HEK293 (cell line): ENCODE measurements at regions not wholly inside any gene's neighbourhood (a gene's known extent, or its start where the extent isn't known, plus 50 kb on each side); places are given as distances from the start of the nearest gene placed in this dataset.

Experiments
- CTCF ChIA-PET: fragments of 350-600 bp; formaldehyde crosslinking; extraction: SDS; loops from one replicate; lab custom pipeline; 2021; ENCODE audit warnings: antibody characterized with exemption; lab: Yijun Ruan, JAX
- POLR2A ChIA-PET: fragments of 300-600 bp; formaldehyde crosslinking; extraction: SDS; loops from one replicate; lab custom pipeline; 2020; ENCODE audit warnings: antibody characterized with exemption, inconsistent platforms; lab: Yijun Ruan, JAX
- H3K27ac ChIP-seq: fragments of 200-500 bp; sonication (Bioruptor generic); 2 replicates; pipeline ENCODE4 v1.5.1; 2014; ENCODE audit warnings: low read depth, low read length, control low read depth, inconsistent platforms; ENCODE audit errors: extremely low read depth
- H3K36me3 ChIP-seq, 2 experiments: fragments of 200-500 bp in 1 of 2; sonication (Bioruptor generic) in 1 of 2; 1 replicate in 1 of 2; 2 replicates in 1 of 2; pipeline ENCODE4 v1.5.1; 2014 to 2017; ENCODE audit warnings: inconsistent platforms in 2 of 2, low read length in 2 of 2; ENCODE audit not compliant: control insufficient read depth in 2 of 2, insufficient read depth in 1 of 2
- H3K4me1 ChIP-seq: fragments of 200-500 bp; sonication (Bioruptor generic); 2 replicates; pipeline ENCODE4 v1.5.1; 2014; ENCODE audit warnings: mild to moderate bottlenecking, low read length, inconsistent platforms; ENCODE audit not compliant: control insufficient read depth, insufficient read depth
- H3K4me3 ChIP-seq: 2 replicates; pipeline ENCODE4 v1.5.1; 2011; ENCODE audit warnings: low read depth, mild to moderate bottlenecking, control low read depth, low read length, moderate library complexity
- H3K9me3 ChIP-seq: fragments of 200-500 bp; sonication (Bioruptor generic); 2 replicates; pipeline ENCODE4 v1.5.1; 2014; ENCODE audit warnings: low read depth, low read length, inconsistent platforms; ENCODE audit not compliant: control insufficient read depth, insufficient read depth
- HOXA7 ChIP-seq: sonication (generic); formaldehyde crosslinking; IDR thresholded peaks from 2 replicates; pipeline ENCODE4 v1.8.1; 2022; ENCODE audit warnings: missing genetic modification reagents, borderline replicate concordance
- KLF8 ChIP-seq: fragments of 450-650 bp; formaldehyde crosslinking; IDR thresholded peaks from 2 replicates; pipeline ENCODE4 v1.5.1; 2016; ENCODE audit warnings: missing biosample characterization, missing genetic modification characterization
- MZF1 ChIP-seq: fragments of 450-650 bp; formaldehyde crosslinking; IDR thresholded peaks from 2 replicates; pipeline ENCODE4 v1.5.1; 2017; ENCODE audit warnings: missing biosample characterization, missing genetic modification characterization, borderline replicate concordance
- SALL2 ChIP-seq: fragments of 450-650 bp; formaldehyde crosslinking; IDR thresholded peaks from 2 replicates; pipeline ENCODE4 v1.5.0; 2017; ENCODE audit warnings: missing biosample characterization, mild to moderate bottlenecking, missing genetic modification characterization, borderline replicate concordance
- SP2 ChIP-seq: fragments of 450-650 bp; formaldehyde crosslinking; IDR thresholded peaks from 2 replicates; pipeline ENCODE4 v1.5.1; 2016; ENCODE audit warnings: missing biosample characterization, missing genetic modification characterization
- TSHZ1 ChIP-seq: fragments of 450-650 bp; formaldehyde crosslinking; IDR thresholded peaks from 2 replicates; pipeline ENCODE4 v1.5.1; 2016; ENCODE audit warnings: missing biosample characterization, missing genetic modification characterization, borderline replicate concordance
- ZBTB10 ChIP-seq: fragments of 450-650 bp; formaldehyde crosslinking; IDR thresholded peaks from 2 replicates; pipeline ENCODE4 v1.5.1; 2016; ENCODE audit warnings: missing biosample characterization, missing genetic modification characterization
- ZBTB26 ChIP-seq: fragments of 450-650 bp; formaldehyde crosslinking; optimal IDR thresholded peaks from 2 replicates; pipeline ENCODE3; 2016; ENCODE audit warnings: missing biosample characterization, mild to moderate bottlenecking, missing genetic modification characterization
- ZBTB44 ChIP-seq: fragments of 450-650 bp; IDR thresholded peaks from 2 replicates; pipeline ENCODE4 v1.5.1; 2018; ENCODE audit warnings: missing biosample characterization, mild to moderate bottlenecking, missing genetic modification characterization
- ZNF133 ChIP-seq: fragments of 450-650 bp; formaldehyde crosslinking; IDR thresholded peaks from 2 replicates; pipeline ENCODE4 v1.5.1; 2016; ENCODE audit warnings: missing biosample characterization, missing genetic modification characterization
- ZNF184 ChIP-seq: fragments of 450-650 bp; IDR thresholded peaks from 2 replicates; pipeline ENCODE4 v1.5.1; 2018; ENCODE audit warnings: missing biosample characterization, mild to moderate bottlenecking, missing genetic modification characterization
- ZNF26 ChIP-seq: fragments of 450-650 bp; formaldehyde crosslinking; IDR thresholded peaks from 2 replicates; pipeline ENCODE4 v1.5.1; 2016; ENCODE audit warnings: missing biosample characterization, missing genetic modification characterization
- ZNF266 ChIP-seq: fragments of 450-650 bp; formaldehyde crosslinking; IDR thresholded peaks from 2 replicates; pipeline ENCODE4 v1.5.1; 2016; ENCODE audit warnings: missing biosample characterization, missing genetic modification characterization, low read depth
- ZNF37A ChIP-seq: fragments of 450-650 bp; IDR thresholded peaks from 2 replicates; pipeline ENCODE4 v1.5.1; 2018; ENCODE audit warnings: missing biosample characterization, missing genetic modification characterization
- ZNF426 ChIP-seq: fragments of 450-650 bp; formaldehyde crosslinking; IDR thresholded peaks from 2 replicates; pipeline ENCODE4 v1.5.1; 2017; ENCODE audit warnings: missing biosample characterization, missing genetic modification characterization, mild to moderate bottlenecking, inconsistent platforms, moderate library complexity
- ZNF433 ChIP-seq: fragments of 450-650 bp; formaldehyde crosslinking; IDR thresholded peaks from 2 replicates; pipeline ENCODE4 v1.5.1; 2016; ENCODE audit warnings: missing biosample characterization, missing genetic modification characterization, low read depth
- ZNF488 ChIP-seq: fragments of 450-650 bp; formaldehyde crosslinking; IDR thresholded peaks from 2 replicates; pipeline ENCODE4 v1.5.1; 2016; ENCODE audit warnings: missing biosample characterization, missing genetic modification characterization
- ZNF501 ChIP-seq: fragments of 450-650 bp; formaldehyde crosslinking; IDR thresholded peaks from 2 replicates; pipeline ENCODE4 v1.5.1; 2016; ENCODE audit warnings: missing biosample characterization, missing genetic modification characterization
- ZNF514 ChIP-seq: fragments of 450-650 bp; formaldehyde crosslinking; IDR thresholded peaks from 2 replicates; pipeline ENCODE4 v1.5.1; 2016; ENCODE audit warnings: missing biosample characterization, missing genetic modification characterization
- ZNF530 ChIP-seq: fragments of 450-650 bp; formaldehyde crosslinking; IDR thresholded peaks from 2 replicates; pipeline ENCODE4 v1.5.1; 2016; ENCODE audit warnings: low read depth, missing biosample characterization, missing genetic modification characterization
- ZNF600 ChIP-seq: fragments of 450-650 bp; formaldehyde crosslinking; IDR thresholded peaks from 2 replicates; pipeline ENCODE4 v1.5.1; 2016; ENCODE audit warnings: missing biosample characterization, missing genetic modification characterization
- ZNF623 ChIP-seq: fragments of 450-650 bp; formaldehyde crosslinking; IDR thresholded peaks from 2 replicates; pipeline ENCODE4 v1.5.1; 2016; ENCODE audit warnings: missing biosample characterization, missing genetic modification characterization
- ZNF777 ChIP-seq: fragments of 450-650 bp; formaldehyde crosslinking; IDR thresholded peaks from 2 replicates; pipeline ENCODE4 v1.5.1; 2017; ENCODE audit warnings: missing biosample characterization, missing genetic modification characterization, borderline replicate concordance
- ZSCAN5A ChIP-seq: fragments of 450-650 bp; formaldehyde crosslinking; IDR thresholded peaks from 2 replicates; pipeline ENCODE4 v1.5.1; 2016; ENCODE audit warnings: missing biosample characterization, missing genetic modification characterization

GRCh38 chr5:89036166-89036565, 153.2 kb upstream of the MEF2C start:
- ChIA-PET CTCF (no interaction called here), POLR2A (no interaction called here)
- Histone ChIP-seq H3K9me3 (no peaks in the 10 kb centered on the region), H3K4me3 (no peak overlapping the region), H3K36me3 (no peaks in the 10 kb centered on the region), H3K27ac (no peak overlapping the region), H3K4me1 (no peaks in the 10 kb centered on the region)
- TF ChIP-seq SALL2 (no peak), MZF1 (tag by site-specific recombination) (no peak), ZNF426 (tag by site-specific recombination) (no peak), KLF8 (no peak), SP2 (no peak), ZNF600 (no peak), ZSCAN5A (tag by site-specific recombination) (no peak), ZBTB44 (tag by site-specific recombination) (no peak), ZNF26 (no peak), ZNF37A (no peak), ZNF623 (tag by site-specific recombination) (no peak), ZNF488 (tag by site-specific recombination) (no peak), ZNF530 (tag by site-specific recombination) (no peak)

GRCh38 chr5:89034588-89034987, 151.6 kb upstream of the MEF2C start:
- CTCF ChIA-PET, result no interaction called here
- TF ChIP-seq TSHZ1 (no peak), ZNF433 (tag by site-specific recombination) (no peak), HOXA7 (CRISPR knock-in tag) (no peak), ZNF501 (tag by site-specific recombination) (no peak), ZNF184 (tag by site-specific recombination) (no peak), ZNF777 (no peak), ZNF266 (tag by site-specific recombination) (no peak), SALL2 (no peak), ZNF514 (tag by site-specific recombination) (no peak), ZBTB26 (tag by site-specific recombination) (no peak), ZNF133 (tag by site-specific recombination) (no peak), ZNF37A (no peak), ZBTB10 (tag by site-specific recombination) (no peak)

More at GRCh38 chr5:89034588-89034987, 151.6 kb upstream of the MEF2C start:
- H3K27ac ChIP-seq, result no peak overlapping the region
- no peak overlapping the region for H3K4me3 ChIP-seq
- no peaks in the 10 kb centered on the region for H3K36me3 ChIP-seq
- H3K4me1 ChIP-seq, result no peaks in the 10 kb centered on the region
- H3K9me3 ChIP-seq, result no peaks in the 10 kb centered on the region
- POLR2A ChIA-PET, result no interaction called here
